ENCODE measurements at regions not wholly inside any gene's neighbourhood (a gene's known extent, or its start where the extent isn't known, plus 50 kb on each side); places are given as distances from the start of the nearest gene placed in this dataset.

- Histone ChIP-seq H2BK20ac (ENCODE audit: low read depth, low read length, poor library complexity, severe bottlenecking) (no peak overlapping the region), H3K27ac (ENCODE audit: insufficient read length, low read depth, low read length) (no peak overlapping the region), H2BK15ac (ENCODE audit: low read depth, low read length) (no peak overlapping the region), H3K9ac (ENCODE audit: extremely low read depth, insufficient read length, low read length) (no peak overlapping the region), H3T11ph (ENCODE audit: low read length) (no peak overlapping the region), H3K4me1 (ENCODE audit: insufficient read depth, low read length) (no peaks in the 10 kb centered on the region), H3K4ac (ENCODE audit: low read depth, low read length) (no peak overlapping the region), H3K4me2 (ENCODE audit: insufficient read depth, insufficient read length, low read length) (no peak overlapping the region), H4K20me1 (ENCODE audit: control insufficient read depth, insufficient read depth, insufficient read length) (no peaks in the 10 kb centered on the region), H3K14ac (ENCODE audit: insufficient read depth, low read length) (no peak overlapping the region), H3K9me3 (ENCODE audit: control insufficient read depth, low read depth, low read length) (no peaks in the 10 kb centered on the region), H4K5ac (ENCODE audit: insufficient read length, low read depth, low read length) (no peak overlapping the region), H3K23me2 (ENCODE audit: insufficient read length, low read depth, low read length, poor library complexity, severe bottlenecking) (no peaks in the 10 kb centered on the region), H3K23ac (ENCODE audit: insufficient read length, low read depth, low read length) (no peak overlapping the region), H4K91ac (ENCODE audit: insufficient read length, low read depth, low read length) (no peak overlapping the region), H2AK5ac (ENCODE audit: insufficient read length, low read length) (no peak overlapping the region), H3K79me1 (ENCODE audit: insufficient read depth, low read depth, low read length, poor library complexity, severe bottlenecking) (no peaks in the 10 kb centered on the region), H2BK120ac (ENCODE audit: low read depth, low read length, poor library complexity, severe bottlenecking) (no peak overlapping the region), H3K56ac (ENCODE audit: insufficient read length, low read depth, low read length) (no peak overlapping the region), H2BK5ac (ENCODE audit: insufficient read length, low read length) (no peak overlapping the region), H3K27me3 (ENCODE audit: insufficient read depth, low read length) (no peaks in the 10 kb centered on the region), H4K8ac (replicated peaks; ENCODE audit: insufficient read length, low read depth, low read length) (no peak overlapping the region), H2AFZ (ENCODE audit: low read length) (no peak overlapping the region), H3K18ac (ENCODE audit: insufficient read length, low read depth, low read length) (no peak overlapping the region), H2BK12ac (ENCODE audit: insufficient read length, low read depth, low read length) (no peak overlapping the region), H3K79me2 (ENCODE audit: insufficient read depth, low read length) (no peaks in the 10 kb centered on the region)
- Mint-ChIP-seq H3K36me3 (ENCODE audit: insufficient read depth in 1 of 3, low read depth in 3 of 3) (no peaks in the 10 kb centered on the region; a peak in 1 of 7 replicates), H3K27ac (no peak overlapping the region), H3K4me3 (no peak overlapping the region), H3K27me3 (ENCODE audit: low read depth) (peaks cover 5% of the 10 kb centered on the region), H3K4me1 (no peaks in the 10 kb centered on the region; a peak in 1 of 4 replicates), H3K9me3 (no peaks in the 10 kb centered on the region; a peak in 1 of 5 replicates)
- whole genome bisulfite sequencing (ENCODE audit: extremely low coverage, insufficient read length, low lambda C conversion rate): no CpG with 5 or more reads among the region's 4 CpGs
- no peak for TF ChIP-seq CTCF (conservative IDR thresholded peaks at IDR 0.05)
- no peak for DNase-seq
Observed at GRCh38 chr20:22944062-22944461, 91.0 kb upstream of the SSTR4 start.
